ENCODE measurements at regions not wholly inside any gene's neighbourhood (a gene's known extent, or its start where the extent isn't known, plus 50 kb on each side); places are given as distances from the start of the nearest gene placed in this dataset.

- Mint-ChIP-seq H3K27ac (no peak overlapping the region), H3K4me1 (ENCODE audit: low read depth) (peaks cover 7% of the 10 kb centered on the region)
These were observed 142.2 kb downstream of the PHETA1 start for GRCh38 chr12:111226680-111227079.

DNA sequence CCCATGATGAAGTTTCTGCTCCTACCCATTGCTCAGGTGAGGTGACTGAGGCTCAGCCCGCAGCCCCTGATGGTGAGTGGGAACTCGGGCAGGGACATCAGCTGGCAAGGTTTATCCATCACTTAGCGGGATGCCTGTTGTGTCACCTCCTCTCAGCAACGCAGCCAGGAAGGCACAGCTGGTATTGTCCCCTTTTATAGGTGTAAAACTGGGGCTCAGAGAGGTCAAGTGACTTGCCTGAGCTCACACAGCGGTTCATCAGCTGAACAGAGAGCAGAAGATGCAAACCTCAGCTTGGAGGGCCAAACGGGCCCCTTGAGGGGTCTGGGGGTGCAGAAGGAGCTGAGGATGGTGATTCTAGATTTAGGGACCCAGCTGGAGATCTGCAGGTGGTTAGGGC is 143.6 kb downstream of the PHETA1 start:
- Mint-ChIP-seq H3K4me1 (ENCODE audit: low read depth) (peaks cover 7% of the 10 kb centered on the region), H3K36me3 (no peaks in the 10 kb centered on the region), H3K4me3 (no peak overlapping the region), H3K9me3 (ENCODE audit: low read depth) (no peaks in the 10 kb centered on the region), H3K27ac (no peak overlapping the region), H3K27me3 (no peaks in the 10 kb centered on the region)

More at GRCh38 chr12:111226680-111227079, 142.2 kb downstream of the PHETA1 start:
- no peaks in the 10 kb centered on the region for H3K27me3 Mint-ChIP-seq
- H3K36me3 Mint-ChIP-seq: no peaks in the 10 kb centered on the region
- no peaks in the 10 kb centered on the region for H3K9me3 Mint-ChIP-seq (ENCODE audit: low read depth)
- no peak overlapping the region for H3K4me3 Mint-ChIP-seq

DNA sequence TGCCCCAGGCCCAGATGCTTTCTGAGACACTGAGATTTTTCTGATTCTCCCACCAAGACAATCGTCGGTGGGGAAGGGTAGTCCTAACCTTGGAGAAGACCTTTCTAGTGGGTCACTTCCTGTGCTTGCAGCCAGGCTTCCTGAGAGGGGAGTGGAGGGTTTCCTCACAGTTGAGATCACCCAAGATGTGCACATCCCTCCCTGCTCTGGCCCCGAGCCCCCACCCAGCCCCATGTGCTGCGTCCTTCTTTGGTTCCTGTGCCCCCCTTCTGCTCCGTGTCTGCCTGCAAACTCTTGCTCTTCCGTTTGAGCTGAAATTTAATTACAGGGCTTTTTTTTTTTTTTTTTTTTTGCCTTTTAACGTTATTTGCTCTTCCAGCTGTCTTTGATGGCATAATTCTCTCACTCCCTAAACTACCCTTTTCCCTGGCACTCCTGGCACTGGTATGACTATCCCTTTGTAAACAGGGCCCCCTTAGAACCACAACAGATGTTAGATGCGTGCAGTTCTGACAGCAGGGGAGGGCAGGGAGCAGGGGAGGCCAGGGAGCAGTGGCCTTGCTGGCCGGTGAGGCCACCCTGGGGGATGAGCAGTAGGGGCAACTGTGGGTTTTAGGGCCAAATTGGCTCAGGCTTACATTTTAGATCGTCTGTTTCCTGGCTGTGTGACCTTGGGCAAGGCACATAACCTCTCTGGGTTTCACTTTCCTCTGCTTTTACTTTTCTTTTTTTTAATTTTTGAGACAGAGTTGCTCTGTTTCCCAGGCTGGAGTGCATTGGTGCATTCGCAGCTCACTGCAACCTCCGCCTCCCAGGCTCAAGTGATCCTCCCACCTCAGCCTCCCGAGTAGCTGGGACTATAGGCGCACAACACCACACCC is 144.5 kb downstream of the PHETA1 start:
- Mint-ChIP-seq H3K27ac (no peak overlapping the region), H3K36me3 (no peaks in the 10 kb centered on the region), H3K4me3 (no peak overlapping the region), H3K27me3 (no peaks in the 10 kb centered on the region), H3K9me3 (ENCODE audit: low read depth) (no peaks in the 10 kb centered on the region), H3K4me1 (ENCODE audit: low read depth) (peaks cover 7% of the 10 kb centered on the region)

DNA sequence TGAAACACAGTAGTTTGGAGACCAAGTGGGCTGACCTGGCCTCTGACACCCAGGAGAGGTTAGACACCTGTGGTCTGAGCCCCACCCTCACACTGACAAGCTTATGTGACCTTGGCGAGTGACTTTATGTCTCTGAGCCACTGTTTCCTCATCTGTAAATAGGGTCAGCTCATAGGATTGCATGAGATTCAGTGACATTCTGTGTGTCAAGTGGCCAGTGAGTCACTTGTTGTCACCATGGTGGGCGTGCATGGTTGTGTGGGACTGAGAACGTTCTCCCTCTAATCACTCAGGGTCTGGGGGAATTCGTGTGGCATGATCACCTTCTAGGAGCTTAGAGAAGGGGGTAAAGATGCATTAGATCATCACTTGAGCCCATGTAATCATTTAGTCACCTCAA is 146.4 kb downstream of the PHETA1 start:
- Mint-ChIP-seq H3K9me3 (ENCODE audit: low read depth) (no peaks in the 10 kb centered on the region), H3K4me1 (ENCODE audit: low read depth) (peaks cover 7% of the 10 kb centered on the region), H3K36me3 (no peaks in the 10 kb centered on the region), H3K4me3 (no peak overlapping the region), H3K27me3 (no peaks in the 10 kb centered on the region), H3K27ac (no peak overlapping the region)

GRCh38 chr12:111222027-111222414 is 146.9 kb downstream of the PHETA1 start:
- Mint-ChIP-seq H3K27me3 (no peaks in the 10 kb centered on the region), H3K9me3 (ENCODE audit: low read depth) (no peaks in the 10 kb centered on the region), H3K27ac (no peak overlapping the region), H3K4me3 (no peak overlapping the region), H3K36me3 (no peaks in the 10 kb centered on the region), H3K4me1 (ENCODE audit: low read depth) (peaks cover 7% of the 10 kb centered on the region)

GRCh38 chr12:111221062-111222026 is 147.6 kb downstream of the PHETA1 start:
- Mint-ChIP-seq H3K4me3 (no peak overlapping the region), H3K4me1 (ENCODE audit: low read depth) (peaks cover 7% of the 10 kb centered on the region), H3K27ac (no peak overlapping the region), H3K9me3 (ENCODE audit: low read depth) (no peaks in the 10 kb centered on the region), H3K36me3 (no peaks in the 10 kb centered on the region), H3K27me3 (no peaks in the 10 kb centered on the region)

DNA sequence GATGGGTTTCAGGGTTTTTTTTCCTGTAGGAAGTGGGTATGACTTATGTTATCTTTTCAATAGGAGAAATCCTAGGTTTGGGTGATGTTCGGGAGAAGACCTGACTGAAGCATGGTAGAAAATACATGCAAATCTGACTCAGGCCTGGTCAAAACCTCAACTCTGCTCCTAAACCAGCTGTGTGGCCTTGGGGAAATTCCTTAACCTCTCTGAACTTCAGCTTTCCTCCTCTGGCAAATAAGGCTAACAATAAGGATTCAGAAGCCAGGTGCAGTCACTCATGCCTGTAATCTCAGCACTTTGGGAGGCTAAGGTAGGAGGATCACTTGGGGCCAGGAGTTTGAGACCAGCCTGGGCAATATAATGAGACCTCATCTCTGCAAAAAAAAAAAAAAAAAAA is 148.5 kb downstream of the PHETA1 start:
- Mint-ChIP-seq H3K27ac (no peak overlapping the region), H3K4me1 (ENCODE audit: low read depth) (peaks cover 7% of the 10 kb centered on the region), H3K27me3 (no peaks in the 10 kb centered on the region)

DNA sequence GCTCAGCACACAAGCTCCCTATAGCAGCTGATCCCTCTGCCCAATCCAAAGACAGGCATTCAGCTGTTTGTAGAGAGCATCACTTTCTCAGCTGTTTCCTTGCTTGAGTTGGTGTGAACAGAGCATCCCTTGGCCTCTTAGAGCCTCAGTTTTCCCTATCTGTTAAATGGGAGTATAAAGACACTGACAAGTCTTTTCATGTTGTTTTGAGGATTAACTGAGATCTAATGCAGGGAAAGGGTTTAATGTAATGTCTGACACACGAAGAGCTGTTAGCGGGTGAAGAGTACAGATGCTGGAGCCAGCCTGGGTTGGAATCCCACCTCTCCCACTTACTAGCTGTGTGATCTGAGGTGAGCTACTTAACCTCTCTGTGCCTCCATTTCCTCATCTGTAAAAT is 149.5 kb downstream of the PHETA1 start:
- Mint-ChIP-seq H3K36me3 (no peaks in the 10 kb centered on the region), H3K27me3 (no peaks in the 10 kb centered on the region), H3K4me3 (no peak overlapping the region), H3K27ac (no peak overlapping the region), H3K4me1 (ENCODE audit: low read depth) (peaks cover 5% of the 10 kb centered on the region), H3K9me3 (ENCODE audit: low read depth) (no peaks in the 10 kb centered on the region)

More for the DNA sequence above, 148.5 kb downstream of the PHETA1 start:
- Mint-ChIP-seq H3K9me3 (ENCODE audit: low read depth) (no peaks in the 10 kb centered on the region), H3K36me3 (no peaks in the 10 kb centered on the region), H3K4me3 (no peak overlapping the region)

GRCh38 chr12:111218499-111218898 is 150.4 kb downstream of the PHETA1 start:
- H3K36me3 Mint-ChIP-seq: no peaks in the 10 kb centered on the region
- no peaks in the 10 kb centered on the region for H3K27me3 Mint-ChIP-seq
- H3K9me3 Mint-ChIP-seq (ENCODE audit: low read depth): no peaks in the 10 kb centered on the region
- H3K4me3 Mint-ChIP-seq: no peak overlapping the region
- H3K27ac Mint-ChIP-seq: no peak overlapping the region
- H3K4me1 Mint-ChIP-seq (ENCODE audit: low read depth): no peaks in the 10 kb centered on the region

DNA sequence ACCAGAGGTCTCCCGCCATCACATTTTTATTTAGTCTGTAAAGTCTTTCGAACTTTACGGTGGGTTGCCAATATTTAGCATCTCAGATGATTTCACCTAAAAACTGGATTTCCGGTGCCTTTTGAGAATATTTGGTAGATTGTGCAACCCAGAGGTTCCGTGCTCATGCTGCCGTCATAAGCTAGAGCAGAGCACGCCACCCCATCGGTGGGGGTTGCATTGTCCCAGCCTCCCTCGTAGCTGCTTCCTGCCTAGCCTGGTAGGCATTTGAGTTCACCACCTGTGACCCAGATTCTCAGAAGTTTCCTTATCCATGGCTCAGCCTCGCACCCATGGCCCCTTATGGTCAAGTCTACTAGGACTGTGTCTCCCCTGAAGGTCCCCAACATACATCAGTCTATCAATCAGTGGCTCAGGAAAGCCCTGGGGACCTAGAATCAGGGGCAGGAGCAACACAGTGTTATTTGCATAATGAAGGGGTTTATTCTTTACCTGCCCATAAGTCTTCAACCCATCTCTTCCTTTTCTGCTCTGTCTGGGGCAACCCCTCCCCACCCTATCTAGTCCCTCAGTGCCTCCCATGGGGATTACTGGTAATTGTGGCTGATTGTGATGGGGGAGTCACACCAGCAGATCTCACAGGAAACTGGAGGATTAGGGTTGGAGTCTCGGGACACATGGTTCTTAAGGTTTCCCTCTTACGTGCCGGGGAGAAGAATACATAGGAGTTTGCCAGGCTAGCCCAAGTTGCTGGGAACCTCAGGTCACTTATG is 152.3 kb downstream of the PHETA1 start:
- H3K4me1 Mint-ChIP-seq (ENCODE audit: low read depth): no peaks in the 10 kb centered on the region
- no peak overlapping the region for H3K27ac Mint-ChIP-seq
- no peaks in the 10 kb centered on the region for H3K36me3 Mint-ChIP-seq
- no peaks in the 10 kb centered on the region for H3K9me3 Mint-ChIP-seq (ENCODE audit: low read depth)
- peaks cover 2% of the 10 kb centered on the region for H3K27me3 Mint-ChIP-seq
- H3K4me3 Mint-ChIP-seq: no peak overlapping the region

- Mint-ChIP-seq H3K9me3 (ENCODE audit: low read depth) (no peaks in the 10 kb centered on the region), H3K4me3 (no peak overlapping the region), H3K4me1 (ENCODE audit: low read depth) (no peaks in the 10 kb centered on the region), H3K36me3 (no peaks in the 10 kb centered on the region), H3K27ac (no peak overlapping the region), H3K27me3 (peaks cover 5% of the 10 kb centered on the region)
These were observed 153.0 kb downstream of the PHETA1 start for GRCh38 chr12:111215881-111216280.

DNA sequence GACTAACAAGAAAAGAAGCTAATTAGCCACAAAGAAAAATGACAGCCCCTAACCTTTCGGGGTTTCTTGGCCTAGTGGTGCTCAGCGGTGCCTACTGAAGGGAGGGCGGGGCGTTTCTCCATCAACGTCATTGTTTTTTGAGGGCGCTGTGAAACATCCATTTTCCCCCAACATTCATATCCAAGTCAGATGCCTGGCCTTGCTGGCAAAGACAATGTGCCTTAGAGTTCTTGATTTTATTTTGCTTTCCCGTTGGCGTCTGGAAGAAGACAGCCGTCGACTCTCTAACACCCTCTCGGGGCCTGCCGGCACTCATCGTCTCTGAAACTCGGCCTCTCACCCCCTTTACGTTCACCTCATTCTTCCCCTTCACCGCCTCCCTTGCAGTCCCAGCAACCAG is 154.5 kb downstream of the PHETA1 start:
- Mint-ChIP-seq H3K4me3 (no peak overlapping the region), H3K36me3 (no peaks in the 10 kb centered on the region), H3K4me1 (ENCODE audit: low read depth) (no peaks in the 10 kb centered on the region), H3K27ac (no peak overlapping the region), H3K27me3 (peaks cover 6% of the 10 kb centered on the region), H3K9me3 (ENCODE audit: low read depth) (no peaks in the 10 kb centered on the region)

DNA sequence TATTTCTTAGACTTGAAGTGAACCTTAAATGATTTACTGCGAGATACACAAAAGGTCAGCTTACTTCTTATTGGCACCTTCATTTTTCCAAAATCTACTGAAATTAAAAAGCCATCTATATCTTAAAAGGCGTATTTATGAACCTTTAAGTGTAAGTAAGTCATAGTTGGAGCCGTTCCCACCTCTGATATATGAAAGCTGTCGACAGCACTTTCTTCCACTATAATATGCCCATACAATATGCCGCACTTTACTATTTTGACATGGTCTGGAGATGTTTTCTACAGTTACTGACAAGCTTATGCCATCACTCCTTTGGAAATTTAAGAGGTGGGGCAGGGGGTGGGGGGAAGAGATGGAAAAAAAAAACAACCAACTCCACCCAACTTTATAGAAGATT is 155.3 kb downstream of the PHETA1 start:
- Mint-ChIP-seq H3K27ac (no peak overlapping the region), H3K4me3 (no peak overlapping the region), H3K36me3 (no peaks in the 10 kb centered on the region), H3K27me3 (peaks cover 6% of the 10 kb centered on the region), H3K4me1 (ENCODE audit: low read depth) (no peaks in the 10 kb centered on the region), H3K9me3 (ENCODE audit: low read depth) (no peaks in the 10 kb centered on the region)

GRCh38 chr12:111212814-111213456 is 156.0 kb downstream of the PHETA1 start:
- Mint-ChIP-seq H3K4me3 (no peak overlapping the region), H3K4me1 (ENCODE audit: low read depth) (no peaks in the 10 kb centered on the region), H3K27ac (no peak overlapping the region), H3K27me3 (peaks cover 7% of the 10 kb centered on the region), H3K9me3 (ENCODE audit: low read depth) (no peaks in the 10 kb centered on the region), H3K36me3 (no peaks in the 10 kb centered on the region)

Data from activated naive CD8-positive, alpha-beta T cell (primary cell).